DND-41 (cell line): ENCODE measurements at regions not wholly inside any gene's neighbourhood (a gene's known extent, or its start where the extent isn't known, plus 50 kb on each side); places are given as distances from the start of the nearest gene placed in this dataset.

ENCODE experiments used
- ATAC-seq: fragments of 200-7000 bp; cut with Tn5 transposase; 3 replicates; pipeline ENCODE4 v1.9.1; 2021; ENCODE audit warnings: low read depth; ENCODE audit not compliant: insufficient read depth
- DNase-seq: peaks from one replicate; pipeline ENCODE4 v3.0.0-alpha.2; 2020
- H2AFZ ChIP-seq: 2 replicates; pipeline ENCODE4 v1.6.0; 2012; ENCODE audit warnings: low read depth, low read length
- H3K27ac ChIP-seq: 2 replicates; pipeline ENCODE4 v1.5.1; 2012; ENCODE audit warnings: low read length, inconsistent platforms
- H3K27me3 ChIP-seq: fragments of 200-600 bp; sonication (generic); 2 replicates; pipeline ENCODE4 v1.6.0; 2012; ENCODE audit warnings: low read length, mild to moderate bottlenecking, inconsistent platforms; ENCODE audit not compliant: insufficient read depth, poor library complexity
- H3K36me3 ChIP-seq: 2 replicates; pipeline ENCODE4 v1.5.1; 2012; ENCODE audit warnings: low read length, inconsistent platforms; ENCODE audit not compliant: insufficient read depth
- H3K4me1 ChIP-seq: 2 replicates; pipeline ENCODE4 v1.5.1; 2012; ENCODE audit warnings: mild to moderate bottlenecking, low read length; ENCODE audit not compliant: insufficient read depth
- H3K4me2 ChIP-seq: 2 replicates; pipeline ENCODE4 v1.6.0; 2012; ENCODE audit warnings: mild to moderate bottlenecking, moderate library complexity, low read length, inconsistent platforms; ENCODE audit not compliant: insufficient read depth
- H3K4me3 ChIP-seq, 2 experiments: fragments of 200-600 bp in 1 of 2; shearing (Covaris generic) in 1 of 2; 2 replicates each; pipeline ENCODE4 v1.5.1; 2012 to 2016; ENCODE audit warnings: inconsistent platforms in 2 of 2, low read length in 2 of 2, mild to moderate bottlenecking in 2 of 2, low read depth in 1 of 2, moderate library complexity in 1 of 2
- H3K79me2 ChIP-seq: 2 replicates; pipeline ENCODE4 v1.6.0; 2012; ENCODE audit warnings: low read length, inconsistent platforms; ENCODE audit not compliant: insufficient read depth
- H3K9ac ChIP-seq: 2 replicates; pipeline ENCODE4 v1.6.0; 2012; ENCODE audit warnings: low read depth, mild to moderate bottlenecking, inconsistent platforms, low read length, moderate library complexity
- H3K9me3 ChIP-seq: 2 replicates; pipeline ENCODE4 v1.5.1; 2012; ENCODE audit warnings: low read length, moderate library complexity, mild to moderate bottlenecking, inconsistent platforms; ENCODE audit not compliant: insufficient read depth, severe bottlenecking
- H4K20me1 ChIP-seq: 2 replicates; pipeline ENCODE4 v1.6.0; 2012; ENCODE audit warnings: low read length; ENCODE audit not compliant: insufficient read depth
- EZH2 ChIP-seq: IDR thresholded peaks from 3 replicates; pipeline ENCODE4 v1.6.1; 2012; ENCODE audit warnings: borderline replicate concordance, low read depth, mild to moderate bottlenecking, moderate library complexity, low read length, inconsistent platforms; ENCODE audit not compliant: severe bottlenecking
- TF ChIP-seq, protein P1 (sequence below): IDR thresholded peaks from 2 replicates; pipeline ENCODE4 v1.5.1; 2012; ENCODE audit warnings: borderline replicate concordance, low read length, moderate library complexity, mild to moderate bottlenecking; ENCODE audit not compliant: poor library complexity, severe bottlenecking; ENCODE audit errors: extremely low read depth

- H3K36me3 ChIP-seq: no peaks in the 10 kb centered on the region
- H3K9me3 ChIP-seq: no peaks in the 10 kb centered on the region
- H3K4me3 ChIP-seq: no peak overlapping the region
- no peak overlapping the region for H2AFZ ChIP-seq
- no peak overlapping the region for H3K4me2 ChIP-seq
- H3K4me1 ChIP-seq: no peaks in the 10 kb centered on the region
- H3K27ac ChIP-seq: no peak overlapping the region
- H3K79me2 ChIP-seq: no peaks in the 10 kb centered on the region
- H3K9ac ChIP-seq: no peak overlapping the region
- DNase-seq (no peak), ATAC-seq (no peak)
- no peaks in the 10 kb centered on the region for H4K20me1 ChIP-seq
- H3K27me3 ChIP-seq: no peaks in the 10 kb centered on the region
- TF ChIP-seq, protein P1, sequence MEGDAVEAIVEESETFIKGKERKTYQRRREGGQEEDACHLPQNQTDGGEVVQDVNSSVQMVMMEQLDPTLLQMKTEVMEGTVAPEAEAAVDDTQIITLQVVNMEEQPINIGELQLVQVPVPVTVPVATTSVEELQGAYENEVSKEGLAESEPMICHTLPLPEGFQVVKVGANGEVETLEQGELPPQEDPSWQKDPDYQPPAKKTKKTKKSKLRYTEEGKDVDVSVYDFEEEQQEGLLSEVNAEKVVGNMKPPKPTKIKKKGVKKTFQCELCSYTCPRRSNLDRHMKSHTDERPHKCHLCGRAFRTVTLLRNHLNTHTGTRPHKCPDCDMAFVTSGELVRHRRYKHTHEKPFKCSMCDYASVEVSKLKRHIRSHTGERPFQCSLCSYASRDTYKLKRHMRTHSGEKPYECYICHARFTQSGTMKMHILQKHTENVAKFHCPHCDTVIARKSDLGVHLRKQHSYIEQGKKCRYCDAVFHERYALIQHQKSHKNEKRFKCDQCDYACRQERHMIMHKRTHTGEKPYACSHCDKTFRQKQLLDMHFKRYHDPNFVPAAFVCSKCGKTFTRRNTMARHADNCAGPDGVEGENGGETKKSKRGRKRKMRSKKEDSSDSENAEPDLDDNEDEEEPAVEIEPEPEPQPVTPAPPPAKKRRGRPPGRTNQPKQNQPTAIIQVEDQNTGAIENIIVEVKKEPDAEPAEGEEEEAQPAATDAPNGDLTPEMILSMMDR: no peak
- no peak for TF ChIP-seq EZH2
Measured at GRCh38 chr6:140289186-140289585, 914.7 kb upstream of the CITED2 start.

GRCh38 chr6:140285998-140286690 is 911.7 kb upstream of the CITED2 start:
- no peak for ATAC-seq
- Histone ChIP-seq H3K27me3 (no peaks in the 10 kb centered on the region), H3K4me2 (no peak overlapping the region), H2AFZ (no peak overlapping the region), H3K9me3 (no peaks in the 10 kb centered on the region), H3K36me3 (no peaks in the 10 kb centered on the region), H3K4me3 (no peak overlapping the region), H3K27ac (no peak overlapping the region), H3K79me2 (no peaks in the 10 kb centered on the region), H3K9ac (no peak overlapping the region), H4K20me1 (no peaks in the 10 kb centered on the region), H3K4me1 (no peaks in the 10 kb centered on the region)
- no peak for TF ChIP-seq EZH2
- TF ChIP-seq, protein P1: no peak
- no peak for DNase-seq

- ATAC-seq (no peak), DNase-seq (no peak)
- Histone ChIP-seq H3K36me3 (no peaks in the 10 kb centered on the region), H3K9me3 (no peaks in the 10 kb centered on the region), H3K27me3 (no peaks in the 10 kb centered on the region), H3K79me2 (no peaks in the 10 kb centered on the region), H3K27ac (no peak overlapping the region), H3K4me1 (no peaks in the 10 kb centered on the region), H2AFZ (no peak overlapping the region), H3K9ac (no peak overlapping the region), H3K4me3 (no peak overlapping the region), H4K20me1 (no peaks in the 10 kb centered on the region), H3K4me2 (no peak overlapping the region)
- TF ChIP-seq, protein P1: no peak
- TF ChIP-seq EZH2: no peak
Measured at GRCh38 chr6:140285471-140285870, 911.0 kb upstream of the CITED2 start.

GRCh38 chr6:140284871-140285270 is 910.4 kb upstream of the CITED2 start:
- H3K79me2 ChIP-seq: no peaks in the 10 kb centered on the region
- TF ChIP-seq, protein P1: no peak
- TF ChIP-seq EZH2: no peak
- H3K36me3 ChIP-seq: no peaks in the 10 kb centered on the region
- no peaks in the 10 kb centered on the region for H3K4me1 ChIP-seq
- DNase-seq (no peak), ATAC-seq (no peak)
- no peak overlapping the region for H3K4me3 ChIP-seq
- H3K27ac ChIP-seq: no peak overlapping the region
- H3K9me3 ChIP-seq: no peaks in the 10 kb centered on the region
- H2AFZ ChIP-seq: no peak overlapping the region
- H3K9ac ChIP-seq: no peak overlapping the region
- no peaks in the 10 kb centered on the region for H4K20me1 ChIP-seq
- no peaks in the 10 kb centered on the region for H3K27me3 ChIP-seq
- H3K4me2 ChIP-seq: no peak overlapping the region
